ENCODE measurements at regions not wholly inside any gene's neighbourhood (a gene's known extent, or its start where the extent isn't known, plus 50 kb on each side); places are given as distances from the start of the nearest gene placed in this dataset.

GRCh38 chr6:120228297-120228696 lies 878.7 kb upstream of the MAN1A1 start:
- DNase-seq (ENCODE audit: low spot score) = no peak

- no peak for DNase-seq (ENCODE audit: low spot score)
These were observed 869.8 kb upstream of the MAN1A1 start for GRCh38 chr6:120219339-120219738.

DNA sequence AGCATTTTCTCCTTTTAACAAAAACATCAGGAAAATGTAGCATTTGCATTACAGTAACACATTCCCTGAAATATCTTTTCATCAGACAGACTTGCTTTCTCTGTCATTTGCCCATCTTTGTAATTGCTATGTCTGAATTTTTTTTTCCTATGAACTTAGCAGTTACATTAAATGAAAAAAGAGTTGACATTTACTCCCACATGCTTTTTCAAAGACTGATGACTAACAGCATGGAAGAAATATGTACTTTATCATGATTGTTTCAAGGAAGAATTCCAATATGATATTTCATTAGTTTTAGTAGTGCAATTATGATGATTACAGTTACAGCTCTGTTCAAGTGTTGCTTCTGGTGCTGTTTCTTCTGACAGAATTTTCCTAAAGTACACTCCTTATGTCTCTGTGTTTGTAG lies 864.5 kb upstream of the MAN1A1 start:
- no peak for DNase-seq (ENCODE audit: low spot score)

- DNase-seq (ENCODE audit: low spot score) = no peak
These were observed 862.6 kb upstream of the MAN1A1 start for GRCh38 chr6:120211955-120212792.

- DNase-seq (ENCODE audit: low spot score) = no peak
These were observed 853.3 kb upstream of the MAN1A1 start for GRCh38 chr6:120202878-120203277.

- no peak for DNase-seq (ENCODE audit: low spot score)
These were observed 851.3 kb upstream of the MAN1A1 start for GRCh38 chr6:120200853-120201252.

DNA sequence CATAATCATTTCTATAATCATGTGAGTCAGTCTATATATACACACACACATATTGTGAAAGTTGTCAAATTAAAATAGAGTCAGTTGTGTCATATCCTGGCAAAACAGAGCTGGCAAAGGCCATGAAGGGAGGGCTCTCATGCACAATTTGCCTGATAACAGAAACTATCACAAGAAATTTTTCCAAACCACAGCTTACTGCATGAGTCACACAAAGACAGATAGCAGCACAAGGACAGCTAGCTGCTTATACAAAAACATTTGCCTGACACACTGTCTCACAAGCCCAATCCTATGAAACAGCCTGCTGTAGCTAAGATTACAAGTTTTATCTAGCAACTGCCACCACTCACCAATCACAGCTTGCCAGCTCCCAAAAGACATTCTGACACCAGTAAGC lies 848.5 kb upstream of the MAN1A1 start:
- no peak for DNase-seq (ENCODE audit: low spot score)

GRCh38 chr6:120186080-120186479 lies 836.5 kb upstream of the MAN1A1 start:
- DNase-seq (ENCODE audit: low spot score) = no peak

- DNase-seq (ENCODE audit: low spot score) = no peak
These were observed 823.7 kb upstream of the MAN1A1 start for GRCh38 chr6:120173250-120173649.

- DNase-seq (ENCODE audit: low spot score) = no peak
These were observed 815.0 kb upstream of the MAN1A1 start for GRCh38 chr6:120164531-120164930.

DNA sequence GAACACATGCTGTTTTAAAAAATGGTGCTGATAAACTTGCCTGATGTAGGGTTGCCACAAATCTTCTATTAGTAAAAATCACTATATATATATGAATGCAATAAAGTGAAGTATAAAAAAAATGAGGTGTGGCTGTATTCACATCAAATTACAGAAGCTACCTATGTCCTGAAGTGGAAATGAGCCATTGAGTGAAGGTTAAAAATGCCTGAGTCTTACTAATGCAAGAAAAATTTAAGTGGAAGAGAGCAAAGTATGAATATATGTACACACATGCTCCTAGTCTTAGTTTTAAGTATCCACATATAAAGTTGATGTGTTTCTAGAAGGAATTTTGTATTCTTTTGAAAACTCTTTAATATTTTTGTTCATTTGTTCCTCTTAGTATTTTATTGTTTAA lies 808.3 kb upstream of the MAN1A1 start:
- DNase-seq (ENCODE audit: low spot score) = no peak

- no peak for DNase-seq (ENCODE audit: low spot score)
These were observed 797.7 kb upstream of the MAN1A1 start for GRCh38 chr6:120147071-120147871.

DNA sequence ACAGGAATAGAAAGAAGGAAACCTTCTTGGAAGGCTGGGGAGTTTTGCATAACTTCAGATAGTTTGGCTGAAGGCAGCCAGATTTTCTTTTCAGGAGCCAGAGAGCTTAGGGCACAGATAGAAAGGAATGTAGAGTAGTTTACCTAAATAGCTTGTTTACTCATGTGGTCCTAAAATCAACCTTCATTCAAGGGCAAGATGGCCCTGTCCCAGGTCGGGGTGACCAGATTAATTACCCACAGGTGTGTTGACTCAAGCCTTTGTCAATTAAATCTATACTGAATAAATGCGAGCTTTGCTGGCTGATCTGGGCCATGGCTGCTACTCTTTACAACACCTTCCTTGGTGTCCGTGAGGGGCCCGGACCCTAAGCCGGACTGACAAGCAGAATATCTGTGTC lies 792.0 kb upstream of the MAN1A1 start:
- no peak for DNase-seq (ENCODE audit: low spot score)

DNA sequence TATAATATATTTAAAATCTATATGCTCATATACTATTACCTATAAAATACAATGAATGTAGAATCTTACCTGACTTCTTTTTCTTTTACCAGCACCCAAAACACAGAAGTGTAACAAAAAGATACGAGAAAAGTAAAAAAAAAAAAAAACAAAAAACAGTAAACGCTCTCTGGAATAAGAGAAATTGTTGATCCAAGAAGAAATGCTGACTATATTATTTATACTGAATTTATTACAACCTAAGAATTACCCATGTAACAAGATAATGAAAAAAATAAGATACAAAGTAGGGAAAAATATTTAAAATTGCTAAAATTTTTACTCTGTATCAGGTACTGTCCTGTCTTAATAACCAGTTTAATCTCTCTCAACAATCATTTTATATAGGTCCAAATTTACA lies 787.9 kb upstream of the MAN1A1 start:
- no peak for DNase-seq (ENCODE audit: low spot score)

DNA sequence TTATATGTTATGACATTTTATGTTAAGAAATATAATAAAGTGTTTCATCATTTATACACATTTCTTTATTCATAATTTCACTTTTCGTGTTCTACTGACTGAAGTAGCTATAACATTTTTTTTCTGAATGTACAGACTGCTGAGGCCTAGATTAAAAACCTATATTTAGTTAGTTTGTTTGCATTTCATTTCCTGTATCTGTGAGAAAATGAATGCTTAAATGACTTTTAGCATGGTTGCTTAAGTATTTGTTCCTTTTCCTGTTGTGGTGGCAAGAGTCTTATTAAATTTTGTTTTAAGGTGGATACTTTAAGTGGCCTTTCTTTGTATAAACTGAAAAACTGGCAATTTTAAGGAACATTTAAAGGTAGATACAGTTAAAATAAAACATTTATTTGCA lies 779.7 kb upstream of the MAN1A1 start:
- DNase-seq (ENCODE audit: low spot score) = no peak

GRCh38 chr6:120122401-120122800 lies 772.8 kb upstream of the MAN1A1 start:
- no peak for DNase-seq (ENCODE audit: low spot score)

DNA sequence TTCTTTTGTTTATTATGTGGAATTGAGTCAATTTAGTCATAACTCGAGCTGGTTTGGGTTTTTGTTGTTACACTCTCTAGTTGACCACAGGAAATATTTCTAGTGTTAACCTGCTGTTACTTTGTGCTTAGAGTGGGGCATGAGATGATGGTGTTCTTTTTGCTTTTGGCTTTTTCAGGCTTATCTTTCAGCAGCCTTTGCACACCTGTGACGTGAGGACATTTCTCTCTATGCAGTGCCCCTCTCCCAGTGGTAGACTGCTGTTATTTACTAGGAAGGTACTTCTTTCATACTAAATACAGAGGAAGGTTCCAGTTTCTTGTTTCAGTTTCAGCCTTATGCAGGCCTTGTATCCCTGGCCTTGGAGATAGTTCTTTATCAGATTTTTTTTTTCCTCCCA lies 766.8 kb upstream of the MAN1A1 start:
- DNase-seq (ENCODE audit: low spot score) = no peak

DNA sequence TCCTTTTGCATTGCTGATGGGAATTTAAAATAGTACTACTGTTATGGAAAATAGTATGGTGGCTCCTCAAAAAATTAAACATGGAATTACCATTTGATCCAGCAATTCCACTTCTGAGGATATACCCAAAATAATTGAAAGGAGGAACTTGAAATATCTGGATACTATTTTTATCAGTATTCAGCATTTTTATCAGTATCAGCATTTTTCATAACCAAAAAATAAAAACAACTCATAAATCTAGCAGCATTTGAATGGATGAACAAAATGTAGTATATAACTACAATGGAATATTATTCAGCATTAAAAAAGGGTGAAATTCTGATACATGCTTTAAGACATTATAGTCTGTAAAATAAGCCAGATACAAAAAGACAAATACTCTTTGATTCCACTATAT lies 763.4 kb upstream of the MAN1A1 start:
- no peak for DNase-seq (ENCODE audit: low spot score)

DNA sequence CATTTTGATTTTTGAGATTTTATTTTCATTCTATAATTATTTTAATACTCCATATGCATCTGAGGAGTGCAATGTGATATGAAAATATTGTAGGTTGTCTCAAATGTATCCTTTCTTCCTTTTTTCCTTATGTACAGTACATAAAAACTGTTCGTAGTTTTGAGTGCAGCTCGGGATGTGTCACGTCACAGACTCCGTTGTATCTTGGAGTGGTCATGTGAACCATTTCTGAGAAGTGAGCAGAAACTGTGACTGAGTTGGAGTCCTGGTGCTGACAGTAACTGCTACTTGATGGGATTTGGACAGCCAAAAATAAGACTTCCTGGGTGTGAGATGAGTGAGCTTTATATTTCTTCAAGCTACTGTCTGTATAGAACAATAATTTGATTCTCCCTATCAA lies 761.4 kb upstream of the MAN1A1 start:
- no peak for DNase-seq (ENCODE audit: low spot score)

- no peak for DNase-seq (ENCODE audit: low spot score)
These were observed 758.7 kb upstream of the MAN1A1 start for GRCh38 chr6:120108061-120108795.

GRCh38 chr6:120103618-120104017 lies 754.1 kb upstream of the MAN1A1 start:
- no peak for DNase-seq (ENCODE audit: low spot score)

- no peak for DNase-seq (ENCODE audit: low spot score)
These were observed 747.2 kb upstream of the MAN1A1 start for GRCh38 chr6:120096696-120097260.
